ENCODE measurements at regions not wholly inside any gene's neighbourhood (a gene's known extent, or its start where the extent isn't known, plus 50 kb on each side); places are given as distances from the start of the nearest gene placed in this dataset.

DNA sequence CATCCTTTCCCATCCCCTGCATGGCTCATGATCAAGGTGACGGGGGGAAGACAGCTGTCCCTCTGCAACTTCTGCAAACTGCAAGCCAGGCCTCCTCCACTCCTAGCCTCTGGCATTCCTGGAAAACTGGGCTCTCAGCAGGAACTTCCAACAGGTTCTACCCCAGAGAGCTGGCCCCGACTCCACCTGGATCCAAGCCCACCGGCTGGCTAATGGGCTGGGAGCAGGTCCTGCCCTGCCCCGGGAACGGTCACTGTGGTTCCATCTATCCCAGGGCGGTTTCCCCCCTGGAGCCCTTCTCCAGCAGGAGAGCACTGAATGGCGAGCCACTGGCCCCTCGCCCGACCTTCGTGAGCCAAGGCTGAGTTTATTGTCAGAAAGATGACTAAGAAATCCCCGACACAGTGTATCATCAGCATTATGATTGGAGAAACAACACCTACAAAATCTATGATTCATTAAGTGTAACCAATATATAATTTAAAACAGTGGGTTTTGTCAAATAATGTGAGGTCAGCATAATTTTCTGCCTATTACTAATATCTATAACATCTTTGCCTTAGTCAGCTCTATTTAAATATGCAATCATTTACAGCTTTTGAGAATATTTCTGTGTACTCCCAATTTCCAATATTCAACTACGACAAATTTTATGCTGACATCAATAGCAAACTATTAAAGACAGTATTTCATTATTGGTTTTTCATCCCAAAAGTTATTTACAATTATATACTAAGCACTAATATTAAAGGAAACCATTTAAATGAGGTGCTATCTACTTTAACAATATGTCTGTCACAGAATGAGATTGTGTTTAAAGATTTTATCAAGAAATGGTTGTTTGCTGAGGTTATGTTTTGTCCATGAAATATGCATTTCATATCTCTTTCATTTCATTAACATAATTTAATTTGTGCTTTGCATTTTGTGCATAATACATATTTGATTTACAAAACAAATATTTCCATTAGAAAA lies 133.0 kb downstream of the URI1 start:
- TF ChIP-seq POLR2A (IDR thresholded peaks at IDR 0.05), result no peak
- TF ChIP-seq, protein P1, sequence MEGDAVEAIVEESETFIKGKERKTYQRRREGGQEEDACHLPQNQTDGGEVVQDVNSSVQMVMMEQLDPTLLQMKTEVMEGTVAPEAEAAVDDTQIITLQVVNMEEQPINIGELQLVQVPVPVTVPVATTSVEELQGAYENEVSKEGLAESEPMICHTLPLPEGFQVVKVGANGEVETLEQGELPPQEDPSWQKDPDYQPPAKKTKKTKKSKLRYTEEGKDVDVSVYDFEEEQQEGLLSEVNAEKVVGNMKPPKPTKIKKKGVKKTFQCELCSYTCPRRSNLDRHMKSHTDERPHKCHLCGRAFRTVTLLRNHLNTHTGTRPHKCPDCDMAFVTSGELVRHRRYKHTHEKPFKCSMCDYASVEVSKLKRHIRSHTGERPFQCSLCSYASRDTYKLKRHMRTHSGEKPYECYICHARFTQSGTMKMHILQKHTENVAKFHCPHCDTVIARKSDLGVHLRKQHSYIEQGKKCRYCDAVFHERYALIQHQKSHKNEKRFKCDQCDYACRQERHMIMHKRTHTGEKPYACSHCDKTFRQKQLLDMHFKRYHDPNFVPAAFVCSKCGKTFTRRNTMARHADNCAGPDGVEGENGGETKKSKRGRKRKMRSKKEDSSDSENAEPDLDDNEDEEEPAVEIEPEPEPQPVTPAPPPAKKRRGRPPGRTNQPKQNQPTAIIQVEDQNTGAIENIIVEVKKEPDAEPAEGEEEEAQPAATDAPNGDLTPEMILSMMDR (IDR thresholded peaks at IDR 0.05 in 4 of 5, conservative IDR thresholded peaks at IDR 0.05 in 1 of 5), result no peak

Data from gastrocnemius medialis (tissue), 4 donors.